Right kidney (tissue), 1 donor: ENCODE measurements at regions not wholly inside any gene's neighbourhood (a gene's known extent, or its start where the extent isn't known, plus 50 kb on each side); places are given as distances from the start of the nearest gene placed in this dataset.
"Not testable (repeated sequence)": the region's sequence is repeated elsewhere in the genome, so short reads cannot be mapped to it uniquely, and the experiment has no call there.

Experiments used
- DNase-seq: peaks from one replicate; pipeline ENCODE4 v3.0.0-alpha.2; 2016

- no peak for DNase-seq
Observed at GRCh38 chr7:13225068-13225467, 537.6 kb downstream of the ARL4A start.

- no peak for DNase-seq
Observed at GRCh38 chr7:13226385-13226784, 539.0 kb downstream of the ARL4A start.

GRCh38 chr7:13231216-13231615 lies 543.8 kb downstream of the ARL4A start:
- no peak for DNase-seq

- no peak for DNase-seq
Observed at GRCh38 chr7:13235436-13235835, 548.0 kb downstream of the ARL4A start.

- no peak for DNase-seq
Observed at GRCh38 chr7:13236026-13236425, 548.6 kb downstream of the ARL4A start.

- DNase-seq, result no peak
Observed at GRCh38 chr7:13240349-13240748, 552.9 kb downstream of the ARL4A start.

GRCh38 chr7:13241416-13241815 lies 554.0 kb downstream of the ARL4A start:
- DNase-seq, result no peak

GRCh38 chr7:13257661-13258060 lies 570.2 kb downstream of the ARL4A start:
- no peak for DNase-seq

GRCh38 chr7:13258386-13258785 lies 571.0 kb downstream of the ARL4A start:
- DNase-seq, result no peak

GRCh38 chr7:13259930-13260329 lies 572.5 kb downstream of the ARL4A start:
- no peak for DNase-seq

- peak; percentile 10 for DNase-seq
Observed at GRCh38 chr7:13262929-13263530, 575.6 kb downstream of the ARL4A start.

- DNase-seq, result no peak
Observed at GRCh38 chr7:13265271-13265670, 577.8 kb downstream of the ARL4A start.

- not testable (repeated sequence) for DNase-seq
Observed at GRCh38 chr7:13274205-13274604, 586.8 kb downstream of the ARL4A start.

GRCh38 chr7:13276977-13277376 lies 589.5 kb downstream of the ARL4A start:
- DNase-seq, result no peak

- no peak for DNase-seq
Observed at GRCh38 chr7:13278020-13278419, 590.6 kb downstream of the ARL4A start.

GRCh38 chr7:13279854-13280435 lies 592.5 kb downstream of the ARL4A start:
- no peak for DNase-seq

GRCh38 chr7:13282377-13282980 lies 595.0 kb downstream of the ARL4A start:
- DNase-seq, result no peak

- no peak for DNase-seq
Observed at GRCh38 chr7:13286916-13287315, 599.5 kb downstream of the ARL4A start.

GRCh38 chr7:13288516-13288915 lies 601.1 kb downstream of the ARL4A start:
- no peak for DNase-seq

- no peak for DNase-seq
Observed at GRCh38 chr7:13290975-13291374, 603.5 kb downstream of the ARL4A start.

GRCh38 chr7:13293264-13294002 lies 606.0 kb downstream of the ARL4A start:
- no peak for DNase-seq

- no peak for DNase-seq
Observed at GRCh38 chr7:13307040-13307439, 619.6 kb downstream of the ARL4A start.

GRCh38 chr7:13308423-13308822 lies 621.0 kb downstream of the ARL4A start:
- DNase-seq, result no peak
